ENCODE measurements at regions not wholly inside any gene's neighbourhood (a gene's known extent, or its start where the extent isn't known, plus 50 kb on each side); places are given as distances from the start of the nearest gene placed in this dataset.

GRCh38 chr11:103582351-103582909 lies 454.0 kb upstream of the DDI1 start:
- ChIA-PET CTCF (no interaction called here), POLR2A (no interaction called here)

GRCh38 chr11:103584021-103584420 lies 452.4 kb upstream of the DDI1 start:
- TF ChIP-seq CTCF (IDR thresholded peaks at IDR 0.05; ENCODE audit: insufficient read depth in 1 of 2, low read depth in 1 of 2, low read length in 1 of 2, severe bottlenecking in 1 of 2, unreplicated experiment in 1 of 2) = no peak
- H3K4me1 ChIP-seq = peaks cover 13% of the 10 kb centered on the region
- intact Hi-C loops (cut with micrococcal nuclease; ENCODE audit: unreplicated experiment) = no loop called here
- Mint-ChIP-seq H3K27me3 (ENCODE audit: insufficient read depth, unreplicated experiment) (no peaks in the 10 kb centered on the region), H3K27ac (ENCODE audit: unreplicated experiment) (no peak overlapping the region), H3K36me3 (ENCODE audit: insufficient read depth, unreplicated experiment) (no peaks in the 10 kb centered on the region), H3K4me1 (ENCODE audit: low read depth, unreplicated experiment) (peaks cover 15% of the 10 kb centered on the region), H3K9me3 (ENCODE audit: unreplicated experiment) (peaks cover 12% of the 10 kb centered on the region), H3K4me3 (ENCODE audit: unreplicated experiment) (no peak overlapping the region)
- ChIA-PET CTCF (no interaction called here), POLR2A (no interaction called here)
- no peaks in the 10 kb centered on the region for H3K27me3 ChIP-seq (replicated peaks; ENCODE audit: control insufficient read depth, insufficient read depth, low read length)
- H3K4me3 ChIP-seq (ENCODE audit: low read depth, low read length) = no peak overlapping the region
- no peaks in the 10 kb centered on the region for H3K36me3 ChIP-seq (ENCODE audit: control insufficient read depth, insufficient read depth, low read length)
- BruUV-seq (replicated peaks) = no TSS peak
- DNase-seq = no peak
- H3K9me3 ChIP-seq = 0 out of 2 replicates have a peak, but pooled peaks cover 3% of the 10 kb centered on the region

More at GRCh38 chr11:103582351-103582909, 454.0 kb upstream of the DDI1 start:
- peaks cover 3% of the 10 kb centered on the region for H3K4me1 Mint-ChIP-seq (ENCODE audit: low read depth, unreplicated experiment)
- 0 out of 2 replicates have a peak, but pooled peaks cover 3% of the 10 kb centered on the region for H3K9me3 ChIP-seq
- intact Hi-C loops (cut with micrococcal nuclease; ENCODE audit: unreplicated experiment) = no loop called here
- H3K4me3 ChIP-seq (ENCODE audit: low read depth, low read length) = no peak overlapping the region
- DNase-seq = no peak
- H3K36me3 Mint-ChIP-seq (ENCODE audit: insufficient read depth, unreplicated experiment) = no peaks in the 10 kb centered on the region
- no peak overlapping the region for H3K4me3 Mint-ChIP-seq (ENCODE audit: unreplicated experiment)
- peaks cover 9% of the 10 kb centered on the region for H3K4me1 ChIP-seq
- no peak for TF ChIP-seq CTCF (IDR thresholded peaks at IDR 0.05; ENCODE audit: insufficient read depth in 1 of 2, low read depth in 1 of 2, low read length in 1 of 2, severe bottlenecking in 1 of 2, unreplicated experiment in 1 of 2)
- no TSS peak for BruUV-seq (replicated peaks)
- peaks cover 12% of the 10 kb centered on the region for H3K9me3 Mint-ChIP-seq (ENCODE audit: unreplicated experiment)
- H3K27me3 ChIP-seq (replicated peaks; ENCODE audit: control insufficient read depth, insufficient read depth, low read length) = no peaks in the 10 kb centered on the region
- no peak overlapping the region for H3K27ac Mint-ChIP-seq (ENCODE audit: unreplicated experiment)
- H3K36me3 ChIP-seq (ENCODE audit: control insufficient read depth, insufficient read depth, low read length) = no peaks in the 10 kb centered on the region
- H3K27me3 Mint-ChIP-seq (ENCODE audit: insufficient read depth, unreplicated experiment) = no peaks in the 10 kb centered on the region

GRCh38 chr11:103584720-103585119 lies 451.7 kb upstream of the DDI1 start:
- H3K4me3 Mint-ChIP-seq (ENCODE audit: unreplicated experiment) = no peak overlapping the region
- Histone ChIP-seq H3K4me3 (ENCODE audit: low read depth, low read length) (no peak overlapping the region), H3K4me1 (peaks cover 13% of the 10 kb centered on the region), H3K36me3 (ENCODE audit: control insufficient read depth, insufficient read depth, low read length) (no peaks in the 10 kb centered on the region), H3K9me3 (0 out of 2 replicates have a peak, but pooled peaks cover 3% of the 10 kb centered on the region), H3K27me3 (replicated peaks; ENCODE audit: control insufficient read depth, insufficient read depth, low read length) (no peaks in the 10 kb centered on the region)
- H3K9me3 Mint-ChIP-seq (ENCODE audit: unreplicated experiment) = peaks cover 9% of the 10 kb centered on the region
- BruUV-seq (replicated peaks) = no TSS peak
- ChIA-PET POLR2A (no interaction called here), CTCF (no interaction called here)
- H3K36me3 Mint-ChIP-seq (ENCODE audit: insufficient read depth, unreplicated experiment) = no peaks in the 10 kb centered on the region
- H3K27ac Mint-ChIP-seq (ENCODE audit: unreplicated experiment) = no peak overlapping the region
- no peak for DNase-seq
- no peak for TF ChIP-seq CTCF (IDR thresholded peaks at IDR 0.05; ENCODE audit: insufficient read depth in 1 of 2, low read depth in 1 of 2, low read length in 1 of 2, severe bottlenecking in 1 of 2, unreplicated experiment in 1 of 2)
- H3K4me1 Mint-ChIP-seq (ENCODE audit: low read depth, unreplicated experiment) = peaks cover 15% of the 10 kb centered on the region
- intact Hi-C loops (cut with micrococcal nuclease; ENCODE audit: unreplicated experiment) = no loop called here
- H3K27me3 Mint-ChIP-seq (ENCODE audit: insufficient read depth, unreplicated experiment) = no peaks in the 10 kb centered on the region
